Cardiac muscle cell (in vitro differentiated cells and primary cell): ENCODE measurements at regions not wholly inside any gene's neighbourhood (a gene's known extent, or its start where the extent isn't known, plus 50 kb on each side); places are given as distances from the start of the nearest gene placed in this dataset.
A peak's percentile ranks its signal among the peaks of the same experiment; 100 is the strongest.

Source experiments
- DNase-seq, 2 donors: peaks; one replicate each; pipeline versions ENCODE4 v3.0.0 to v3.0.0-alpha.2; 2010 to 2017; ENCODE audit warnings: low read depth in 1 of 2, low spot score in 1 of 2
- H3K27ac ChIP-seq: fragments of 200-600 bp; sonication (generic); 2 replicates; pipeline ENCODE4 v1.5.1; 2016
- H3K27me3 ChIP-seq: fragments of 200-600 bp; sonication (generic); 2 replicates; pipeline ENCODE4 v1.6.0; 2016; ENCODE audit warnings: control low read depth
- H3K36me3 ChIP-seq: fragments of 200-600 bp; sonication (generic); 2 replicates; pipeline ENCODE4 v1.5.1; 2016; ENCODE audit warnings: control low read depth
- H3K4me1 ChIP-seq: fragments of 200-600 bp; sonication (generic); 2 replicates; pipeline ENCODE4 v1.8.1; 2017; ENCODE audit warnings: low read depth, mild to moderate bottlenecking, mixed run types
- H3K4me3 ChIP-seq: fragments of 200-600 bp; sonication (generic); 2 replicates; pipeline ENCODE4 v1.5.1; 2016; ENCODE audit warnings: mild to moderate bottlenecking
- H3K9me3 ChIP-seq: fragments of 200-600 bp; sonication (generic); 2 replicates; pipeline ENCODE4 v1.5.1; 2017; ENCODE audit warnings: low read depth, mild to moderate bottlenecking, control low read depth
- CTCF ChIP-seq: IDR thresholded peaks from 2 replicates; pipeline ENCODE4 v1.5.1; 2012; ENCODE audit warnings: low read depth, mild to moderate bottlenecking, low read length

DNA sequence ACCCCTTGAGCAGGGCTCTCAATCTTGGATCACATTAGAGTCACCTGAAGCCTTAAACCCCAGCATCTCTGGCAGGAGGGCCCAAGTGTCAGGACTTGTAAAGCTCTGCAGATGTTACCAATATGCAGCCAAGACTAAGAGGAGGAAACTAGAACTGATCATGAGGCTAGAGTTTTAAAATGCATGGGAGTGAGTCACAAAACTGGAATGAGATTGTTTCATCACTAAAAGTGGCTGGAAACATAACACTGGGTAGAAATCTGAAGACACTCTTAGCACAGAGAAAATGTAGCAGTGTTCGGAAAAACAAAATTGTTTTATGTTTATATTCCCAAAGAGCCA lies 63.3 kb upstream of the GHITM start:
- peak in 1 of 2 donors; percentile 91 for DNase-seq
- no peak for TF ChIP-seq CTCF
- no peaks in the 10 kb centered on the region for H3K27me3 ChIP-seq
- no peak overlapping the region for H3K4me3 ChIP-seq
- no peaks in the 10 kb centered on the region for H3K4me1 ChIP-seq
- no peaks in the 10 kb centered on the region for H3K9me3 ChIP-seq
- H3K27ac ChIP-seq, result no peak overlapping the region
- no peaks in the 10 kb centered on the region for H3K36me3 ChIP-seq

DNA sequence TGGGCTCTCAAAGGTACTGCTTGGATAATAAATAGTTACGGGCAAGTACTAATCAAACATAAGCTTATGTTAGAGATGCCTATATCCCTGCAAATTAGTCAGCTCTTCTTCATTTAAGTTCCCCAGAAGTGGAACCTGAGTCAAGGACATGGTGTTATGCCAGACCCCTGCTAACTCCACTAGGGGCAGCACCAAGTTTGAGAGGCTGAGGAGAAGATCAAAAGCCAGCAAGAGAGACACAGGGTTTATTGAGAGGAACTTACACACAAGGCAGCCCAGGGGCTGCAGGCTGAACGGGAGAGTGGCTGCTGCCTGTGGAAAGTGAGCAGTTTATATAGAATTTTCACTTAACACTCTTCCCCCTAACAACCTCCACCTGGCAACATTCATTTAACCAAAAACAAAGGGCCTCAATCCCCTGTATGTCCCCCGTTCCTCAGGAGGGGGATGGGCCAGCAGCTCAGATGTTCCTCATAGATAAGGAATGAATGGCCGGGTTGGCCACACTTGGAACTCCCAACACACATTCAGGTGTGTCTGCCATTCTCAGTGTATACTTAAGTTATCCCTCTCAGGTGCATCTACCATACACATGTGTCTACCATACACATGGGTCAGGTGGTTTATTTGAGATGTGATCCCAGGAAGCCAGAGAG lies 62.6 kb upstream of the GHITM start:
- peak; percentile 73 for TF ChIP-seq CTCF
- H3K4me3 ChIP-seq, result no peak overlapping the region
- no peaks in the 10 kb centered on the region for H3K9me3 ChIP-seq
- DNase-seq, result peak in 1 of 2 donors; percentile 79
- no peak overlapping the region for H3K27ac ChIP-seq
- no peaks in the 10 kb centered on the region for H3K36me3 ChIP-seq
- H3K27me3 ChIP-seq, result no peaks in the 10 kb centered on the region
- no peaks in the 10 kb centered on the region for H3K4me1 ChIP-seq

DNA sequence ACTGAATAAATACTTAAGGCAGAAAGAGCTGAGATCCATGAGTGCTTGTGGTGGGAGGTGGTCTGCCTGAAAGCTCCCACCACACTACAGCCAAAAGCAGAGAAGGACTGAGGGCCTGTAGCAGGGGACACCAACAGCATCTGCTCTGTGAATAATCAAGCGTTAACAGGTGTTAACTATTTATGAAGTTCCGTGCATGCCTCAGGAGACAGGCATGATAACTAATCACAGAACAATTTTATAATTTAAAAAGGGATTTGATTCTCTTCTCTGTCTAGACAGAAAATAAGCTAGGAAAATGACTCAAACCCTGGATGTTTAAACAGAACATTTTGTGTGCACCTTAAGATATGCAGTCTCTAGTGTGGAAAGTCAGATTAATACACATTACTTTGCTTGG lies 61.5 kb upstream of the GHITM start:
- H3K36me3 ChIP-seq, result no peaks in the 10 kb centered on the region
- TF ChIP-seq CTCF, result no peak

GRCh38 chr10:84078771-84079170 lies 60.5 kb upstream of the GHITM start:
- H3K36me3 ChIP-seq, result no peaks in the 10 kb centered on the region
- no peak for TF ChIP-seq CTCF
- DNase-seq, result no peak
- H3K9me3 ChIP-seq, result no peaks in the 10 kb centered on the region
- no peaks in the 10 kb centered on the region for H3K4me1 ChIP-seq
- no peaks in the 10 kb centered on the region for H3K27me3 ChIP-seq
- no peak overlapping the region for H3K4me3 ChIP-seq
- no peak overlapping the region for H3K27ac ChIP-seq

More for the DNA sequence above, 61.5 kb upstream of the GHITM start:
- Histone ChIP-seq H3K27me3 (no peaks in the 10 kb centered on the region), H3K27ac (no peak overlapping the region), H3K9me3 (no peaks in the 10 kb centered on the region), H3K4me1 (no peaks in the 10 kb centered on the region), H3K4me3 (no peak overlapping the region)
- DNase-seq, result no peak

GRCh38 chr10:84084342-84084741 lies 55.0 kb upstream of the GHITM start:
- Histone ChIP-seq H3K4me1 (no peaks in the 10 kb centered on the region), H3K9me3 (no peaks in the 10 kb centered on the region), H3K4me3 (no peak overlapping the region), H3K36me3 (no peaks in the 10 kb centered on the region), H3K27ac (no peak overlapping the region), H3K27me3 (no peaks in the 10 kb centered on the region)
- peak in 1 of 2 donors; percentile 32 for DNase-seq
- no peak for TF ChIP-seq CTCF
